ENCODE measurements at regions not wholly inside any gene's neighbourhood (a gene's known extent, or its start where the extent isn't known, plus 50 kb on each side); places are given as distances from the start of the nearest gene placed in this dataset.

GRCh38 chr3:117520582-117520981, 811.0 kb downstream of the TUSC7 start:
- DNase-seq = no peak
- no TSS peak for BruUV-seq (replicated peaks)
- Mint-ChIP-seq H3K27me3 (ENCODE audit: unreplicated experiment) (no peaks in the 10 kb centered on the region), H3K9me3 (ENCODE audit: low read depth, unreplicated experiment) (no peaks in the 10 kb centered on the region), H3K4me1 (ENCODE audit: low read depth, unreplicated experiment) (no peaks in the 10 kb centered on the region), H3K36me3 (ENCODE audit: insufficient read depth, unreplicated experiment) (no peaks in the 10 kb centered on the region), H3K4me3 (ENCODE audit: low read depth, unreplicated experiment) (no peak overlapping the region), H3K27ac (ENCODE audit: unreplicated experiment) (no peak overlapping the region)
- intact Hi-C loops (cut with micrococcal nuclease; ENCODE audit: unreplicated experiment) = no loop called here
- TF ChIP-seq CTCF (IDR thresholded peaks at IDR 0.05; ENCODE audit: unreplicated experiment) = no peak
- CTCF ChIA-PET = no interaction called here

GRCh38 chr3:117523418-117523817, 813.8 kb downstream of the TUSC7 start:
- CTCF ChIA-PET = no interaction called here
- TF ChIP-seq CTCF (IDR thresholded peaks at IDR 0.05; ENCODE audit: unreplicated experiment) = no peak
- Mint-ChIP-seq H3K4me1 (ENCODE audit: low read depth, unreplicated experiment) (no peaks in the 10 kb centered on the region), H3K9me3 (ENCODE audit: low read depth, unreplicated experiment) (no peaks in the 10 kb centered on the region), H3K4me3 (ENCODE audit: low read depth, unreplicated experiment) (no peak overlapping the region), H3K36me3 (ENCODE audit: insufficient read depth, unreplicated experiment) (no peaks in the 10 kb centered on the region), H3K27ac (ENCODE audit: unreplicated experiment) (no peak overlapping the region), H3K27me3 (ENCODE audit: unreplicated experiment) (no peaks in the 10 kb centered on the region)
- no TSS peak for BruUV-seq (replicated peaks)
- intact Hi-C loops (cut with micrococcal nuclease; ENCODE audit: unreplicated experiment) = no loop called here
- no peak for DNase-seq

- Mint-ChIP-seq H3K36me3 (ENCODE audit: insufficient read depth, unreplicated experiment) (no peaks in the 10 kb centered on the region), H3K4me1 (ENCODE audit: low read depth, unreplicated experiment) (no peaks in the 10 kb centered on the region), H3K27ac (ENCODE audit: unreplicated experiment) (no peak overlapping the region), H3K4me3 (ENCODE audit: low read depth, unreplicated experiment) (no peak overlapping the region), H3K9me3 (ENCODE audit: low read depth, unreplicated experiment) (no peaks in the 10 kb centered on the region), H3K27me3 (ENCODE audit: unreplicated experiment) (no peaks in the 10 kb centered on the region)
- CTCF ChIA-PET = interaction anchor here (1.4 kb wide), 1 partner anchor 196 kb away, joined by 3 read pairs; no protein-coding TSS in a partner anchor
- no peak for TF ChIP-seq CTCF (IDR thresholded peaks at IDR 0.05; ENCODE audit: unreplicated experiment)
- DNase-seq = no peak
- BruUV-seq (replicated peaks) = no TSS peak
- intact Hi-C loops (cut with micrococcal nuclease; ENCODE audit: unreplicated experiment) = loop anchor here (5.0 kb wide), 2 partner anchors 493 to 753 kb away; no protein-coding TSS in a partner anchor
These were observed 815.3 kb downstream of the TUSC7 start for GRCh38 chr3:117524890-117525289.

- no peak for TF ChIP-seq CTCF (IDR thresholded peaks at IDR 0.05; ENCODE audit: unreplicated experiment)
- Mint-ChIP-seq H3K4me3 (ENCODE audit: low read depth, unreplicated experiment) (no peak overlapping the region), H3K27me3 (ENCODE audit: unreplicated experiment) (no peaks in the 10 kb centered on the region), H3K9me3 (ENCODE audit: low read depth, unreplicated experiment) (no peaks in the 10 kb centered on the region), H3K27ac (ENCODE audit: unreplicated experiment) (no peak overlapping the region), H3K4me1 (ENCODE audit: low read depth, unreplicated experiment) (no peaks in the 10 kb centered on the region), H3K36me3 (ENCODE audit: insufficient read depth, unreplicated experiment) (no peaks in the 10 kb centered on the region)
- CTCF ChIA-PET = no interaction called here
- DNase-seq = peak; percentile 49
- no TSS peak for BruUV-seq (replicated peaks)
- intact Hi-C loops (cut with micrococcal nuclease; ENCODE audit: unreplicated experiment) = loop anchor here (1.0 to 5.0 kb wide), 4 partner anchors 494 to 754 kb away; no protein-coding TSS in a partner anchor
These were observed 817.0 kb downstream of the TUSC7 start for GRCh38 chr3:117526470-117527079.
